Neural progenitor cell (in vitro differentiated cells): ENCODE measurements at regions not wholly inside any gene's neighbourhood (a gene's known extent, or its start where the extent isn't known, plus 50 kb on each side); places are given as distances from the start of the nearest gene placed in this dataset.

Experiments
- CTCF ChIP-seq: fragments of 200-600 bp; sonication (generic); IDR thresholded peaks from 2 replicates; pipeline ENCODE4 v1.5.1; 2017; ENCODE audit warnings: antibody characterized with exemption, mild to moderate bottlenecking
- EZH2 ChIP-seq: fragments of 200-600 bp; sonication (generic); IDR thresholded peaks from 2 replicates; pipeline ENCODE4 v1.6.1; 2017; ENCODE audit warnings: antibody characterized with exemption, mild to moderate bottlenecking, moderate library complexity

GRCh38 chr4:85209161-85209560 is 242.7 kb upstream of the WDFY3 start:
- no peak for TF ChIP-seq EZH2
- TF ChIP-seq CTCF: no peak
